NCI-H526 treated with DMSO at 0.1 percent for 48 hours (cell line): ENCODE measurements at regions not wholly inside any gene's neighbourhood (a gene's known extent, or its start where the extent isn't known, plus 50 kb on each side); places are given as distances from the start of the nearest gene placed in this dataset.
A peak's percentile ranks its signal among the peaks of the same experiment; 100 is the strongest.
"Not testable (repeated sequence)": the region's sequence is repeated elsewhere in the genome, so short reads cannot be mapped to it uniquely, and the experiment has no call there.

Source experiments
- DNase-seq: peaks from one replicate; lab custom pipeline; 2025; lab: John Stamatoyannopoulos, UW

DNA sequence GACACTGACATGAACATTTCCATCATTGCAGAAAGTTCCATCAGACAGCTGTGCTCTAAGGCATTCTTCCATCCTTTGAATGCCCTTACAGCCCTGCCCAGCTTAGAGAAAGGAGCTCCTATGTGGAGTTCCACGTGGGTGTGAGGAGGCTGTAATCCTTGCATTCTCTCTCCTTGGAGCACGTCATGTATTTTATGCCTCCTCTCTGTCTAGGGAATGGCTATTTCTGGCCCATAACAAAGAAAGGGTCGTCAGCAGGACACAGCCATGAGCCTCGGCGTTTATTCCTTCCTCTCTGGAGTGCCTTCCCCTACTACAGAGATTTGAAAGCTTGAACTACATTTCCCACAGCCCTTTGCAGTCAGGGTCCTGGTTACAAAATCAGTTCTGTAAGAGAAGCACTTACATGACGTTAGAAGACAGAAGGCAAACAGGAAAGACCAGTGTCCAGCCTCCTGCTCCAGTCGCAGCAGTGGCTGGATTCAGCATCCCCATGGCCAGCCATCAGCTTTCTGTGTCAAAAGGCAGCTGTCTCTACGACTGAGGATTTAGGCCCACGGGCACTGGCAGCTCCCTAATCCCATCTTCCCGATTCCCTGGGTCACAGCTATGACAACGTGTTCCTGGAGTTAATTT is 234.9 kb downstream of the TFCP2L1 start:
- DNase-seq, result no peak

DNA sequence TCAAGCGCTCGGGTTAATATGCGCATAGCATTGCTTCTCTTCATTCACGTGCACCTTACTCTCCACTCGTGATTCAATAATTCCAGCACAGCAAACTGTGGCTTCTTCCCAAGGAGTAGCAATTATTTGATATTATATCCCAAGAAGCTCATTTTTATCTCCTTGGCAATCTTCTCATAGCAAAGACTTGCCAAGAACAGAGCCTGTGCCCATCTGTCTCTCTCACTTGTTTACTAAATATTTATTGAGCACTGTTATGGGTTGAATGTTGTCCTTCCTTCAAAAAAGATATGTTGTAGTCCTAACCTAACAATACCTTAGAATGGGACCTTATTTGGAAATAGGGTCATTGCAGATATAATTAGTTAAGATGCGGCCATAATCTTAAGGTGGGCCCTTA is 233.7 kb downstream of the TFCP2L1 start:
- DNase-seq, result no peak

DNA sequence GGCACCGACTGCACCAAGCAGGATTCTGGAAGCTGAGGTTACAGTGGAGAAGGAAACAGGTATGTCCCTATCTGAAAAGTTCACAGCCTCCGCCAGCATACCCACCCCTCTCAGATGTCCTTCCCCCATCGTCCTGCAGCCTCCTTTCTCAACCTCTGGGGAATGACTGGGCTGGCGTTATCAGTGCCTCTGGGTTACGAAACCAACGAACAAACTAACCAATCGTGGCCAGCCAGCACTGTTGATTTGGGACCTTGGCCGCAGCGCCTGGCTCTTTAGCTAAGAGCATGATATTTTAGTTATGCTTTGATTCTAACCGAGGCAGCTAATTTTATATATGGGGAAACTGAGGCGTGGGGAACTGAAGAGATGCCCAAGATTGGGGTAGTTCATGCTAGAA is 233.0 kb downstream of the TFCP2L1 start:
- DNase-seq, result no peak

- no peak for DNase-seq
These were observed 232.5 kb downstream of the TFCP2L1 start for GRCh38 chr2:121052521-121052920.

- no peak for DNase-seq
These were observed 229.9 kb downstream of the TFCP2L1 start for GRCh38 chr2:121055088-121055487.

- DNase-seq, result no peak
These were observed 229.5 kb downstream of the TFCP2L1 start for GRCh38 chr2:121055501-121055900.

GRCh38 chr2:121058852-121059558 is 226.0 kb downstream of the TFCP2L1 start:
- peak; percentile 72 for DNase-seq

GRCh38 chr2:121059651-121060649 is 225.1 kb downstream of the TFCP2L1 start:
- DNase-seq, result no peak

- no peak for DNase-seq
These were observed 223.4 kb downstream of the TFCP2L1 start for GRCh38 chr2:121061633-121062032.

GRCh38 chr2:121063471-121063870 is 221.5 kb downstream of the TFCP2L1 start:
- no peak for DNase-seq

DNA sequence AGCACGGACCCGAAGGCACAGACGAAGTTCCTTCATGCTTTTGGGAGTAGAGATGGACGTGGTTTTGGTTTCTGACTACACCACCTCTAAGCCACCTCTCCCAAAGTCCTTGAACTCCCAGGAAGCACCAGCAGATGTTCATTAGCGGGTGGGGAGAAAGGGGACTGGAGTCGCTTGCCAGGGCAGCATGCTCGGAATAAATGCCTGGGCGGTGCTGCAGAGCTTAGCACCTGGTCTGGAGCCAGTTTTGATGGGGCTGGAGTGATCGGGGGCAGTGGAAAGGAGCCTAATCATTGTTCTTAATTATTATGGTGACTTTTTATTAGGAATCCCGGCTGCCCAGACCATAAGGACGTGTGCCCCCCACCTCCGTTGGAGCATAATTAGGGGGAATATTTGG is 220.8 kb downstream of the TFCP2L1 start:
- no peak for DNase-seq

- no peak for DNase-seq
These were observed 219.8 kb downstream of the TFCP2L1 start for GRCh38 chr2:121065239-121065638.

DNA sequence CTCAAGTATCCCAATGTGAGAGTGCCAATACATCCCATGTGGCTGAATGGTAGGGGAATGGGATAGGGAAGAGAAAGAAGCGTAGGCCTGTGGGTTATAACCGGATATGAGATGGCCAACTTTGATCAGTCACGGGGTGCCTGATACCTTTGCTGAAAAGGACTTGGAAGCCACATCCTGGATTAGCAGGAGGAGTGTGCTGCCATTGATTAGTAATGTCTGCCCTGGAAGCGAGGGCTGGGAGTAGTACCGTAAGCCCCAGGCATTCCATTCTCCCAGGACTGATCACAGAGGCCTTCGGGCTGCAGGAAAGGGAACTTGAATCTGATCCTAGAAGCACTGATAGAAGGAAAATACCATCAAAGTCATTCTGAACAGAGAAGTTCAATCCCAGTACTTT is 218.5 kb downstream of the TFCP2L1 start:
- DNase-seq, result no peak

DNA sequence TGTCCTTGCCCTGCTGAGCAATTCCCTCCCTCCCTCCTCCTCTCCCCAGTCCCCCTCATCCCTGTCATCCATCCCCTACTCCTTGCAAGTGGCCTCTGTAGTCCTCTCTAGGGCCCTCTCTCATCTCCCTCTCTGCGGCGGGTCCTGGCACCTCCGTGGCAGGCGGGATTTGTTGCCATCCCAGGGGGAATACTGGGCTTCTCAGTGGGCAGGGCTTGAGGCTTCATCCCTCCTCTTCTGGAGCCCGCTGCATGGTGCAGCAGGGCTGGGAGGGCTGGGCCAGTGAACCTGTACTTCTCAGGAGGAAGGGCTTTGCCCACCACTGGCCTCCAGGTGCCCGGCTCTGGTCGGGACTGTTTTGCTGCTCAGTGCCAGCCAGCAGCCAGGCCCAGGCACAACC is 216.2 kb downstream of the TFCP2L1 start:
- no peak for DNase-seq

DNA sequence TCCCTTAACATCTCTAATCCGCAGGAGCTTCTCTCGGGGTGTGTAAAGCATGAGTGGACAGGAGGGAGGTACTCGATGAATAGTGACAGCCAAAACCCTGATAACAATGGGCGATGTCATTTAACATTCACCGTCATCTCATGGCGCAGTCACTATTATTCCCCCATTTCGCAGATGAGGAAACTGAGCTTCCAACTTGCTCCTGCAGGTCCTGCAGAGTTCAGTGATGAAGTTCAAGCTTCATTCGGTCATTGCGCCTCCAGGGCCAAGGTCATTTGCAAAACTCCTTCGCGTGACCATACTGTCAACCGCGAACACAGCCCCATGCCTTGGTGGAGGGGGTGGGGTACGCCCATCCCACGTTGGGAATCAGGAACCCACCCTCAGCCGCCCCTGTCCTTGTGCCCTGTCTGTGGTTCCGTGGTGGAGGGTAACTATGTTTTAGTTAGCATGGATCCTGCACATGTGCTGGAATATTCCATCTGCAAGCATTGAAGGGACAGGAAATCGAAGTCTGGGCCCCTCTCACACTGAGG is 215.5 kb downstream of the TFCP2L1 start:
- no peak for DNase-seq

GRCh38 chr2:121070061-121070460 is 214.9 kb downstream of the TFCP2L1 start:
- DNase-seq, result not testable (repeated sequence)

GRCh38 chr2:121071034-121071504 is 213.9 kb downstream of the TFCP2L1 start:
- no peak for DNase-seq

DNA sequence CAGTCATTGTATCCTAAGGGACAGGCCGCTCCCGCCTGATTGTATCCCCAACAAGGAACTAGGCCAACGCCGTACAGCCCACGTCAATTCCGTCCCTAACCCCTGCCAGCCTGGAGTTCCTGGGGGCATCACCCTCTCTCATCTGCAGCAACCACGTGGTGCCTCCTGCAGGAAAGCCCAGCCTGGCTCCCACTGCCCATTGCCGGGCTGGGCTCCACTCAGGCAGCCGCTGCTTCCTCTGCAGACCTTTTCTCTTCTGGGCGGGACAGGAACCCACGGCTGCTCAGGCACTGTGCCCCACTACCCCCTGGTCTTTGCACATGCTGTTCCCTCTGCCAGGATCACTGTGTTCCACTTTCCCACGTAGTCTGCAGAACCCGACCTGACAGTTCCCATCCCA is 212.2 kb downstream of the TFCP2L1 start:
- no peak for DNase-seq

DNA sequence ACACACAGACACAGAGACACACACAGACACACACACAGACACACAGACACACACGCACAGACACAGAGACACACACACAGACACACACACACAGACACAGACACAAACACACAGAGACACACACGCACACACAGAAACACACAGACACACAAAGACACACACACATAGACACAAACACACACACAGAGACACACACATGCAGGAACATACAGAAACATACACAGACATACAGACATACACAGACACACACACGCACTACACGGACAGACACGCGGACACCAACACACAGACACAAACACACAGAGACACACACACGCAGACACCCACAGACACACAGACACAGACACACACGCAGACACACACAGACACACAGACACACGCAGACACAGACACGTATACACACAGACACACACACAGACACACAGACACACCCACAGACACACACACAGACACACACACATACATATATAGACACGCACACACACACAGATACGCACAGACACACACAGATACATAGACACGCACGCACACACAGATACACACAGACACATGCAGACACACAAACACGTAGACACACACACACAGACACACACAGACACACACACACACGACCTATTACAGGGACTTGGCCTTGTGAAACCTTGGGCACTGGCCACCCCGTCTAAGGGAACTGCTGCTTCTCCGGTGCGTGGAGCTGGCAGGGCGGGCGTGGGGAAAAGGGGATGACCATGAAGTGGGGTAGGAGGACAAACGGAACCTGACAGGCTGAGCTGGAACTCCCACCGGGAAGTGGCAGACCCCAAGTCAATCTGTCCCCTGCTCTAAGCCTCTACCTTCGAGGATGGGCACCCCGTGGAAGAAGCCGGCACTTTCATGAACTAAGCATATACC is 211.4 kb downstream of the TFCP2L1 start:
- DNase-seq, result no peak

DNA sequence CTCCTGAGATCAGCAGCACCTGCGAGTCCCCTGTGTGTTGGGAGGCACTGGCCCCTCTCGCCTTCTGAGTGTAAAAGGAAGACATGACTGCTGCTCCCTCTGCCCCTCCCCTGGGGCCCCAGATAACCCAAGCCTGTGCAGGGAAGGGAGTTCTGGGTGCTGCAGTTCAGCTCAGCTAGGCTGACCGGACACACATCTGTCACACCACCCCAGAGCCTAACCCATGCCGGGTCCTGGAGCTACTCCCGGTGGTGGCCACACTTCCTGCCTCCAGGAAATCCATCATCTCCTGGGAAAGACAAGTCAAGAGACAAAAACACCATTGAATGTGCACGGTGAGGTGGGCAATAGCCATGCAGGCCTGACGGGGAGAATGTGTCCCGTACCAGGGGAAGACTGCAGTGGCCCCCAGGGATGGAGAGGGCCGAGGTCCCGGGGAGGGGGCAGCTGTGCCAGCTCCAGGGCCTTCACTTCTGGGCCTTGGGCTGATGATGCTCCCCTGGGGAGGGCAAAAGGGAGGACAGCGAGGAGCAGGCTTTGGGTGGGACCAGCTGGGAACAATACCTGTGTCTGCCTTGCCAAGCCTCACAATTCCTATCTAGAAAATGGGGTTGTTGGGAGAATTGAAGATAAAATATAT is 210.6 kb downstream of the TFCP2L1 start:
- DNase-seq, result no peak
